Gastroesophageal sphincter (tissue), 2 donors: ENCODE measurements at regions not wholly inside any gene's neighbourhood (a gene's known extent, or its start where the extent isn't known, plus 50 kb on each side); places are given as distances from the start of the nearest gene placed in this dataset.

ENCODE experiments used
- POLR2A ChIP-seq, 2 donors: fragments of 450-650 bp; IDR thresholded peaks; one replicate each; pipeline ENCODE4 v1.6.1; 2017; ENCODE audit warnings: antibody characterized with exemption in 2 of 2, mild to moderate bottlenecking in 2 of 2, moderate library complexity in 1 of 2
- POLR2AphosphoS5 ChIP-seq: sonication (generic); formaldehyde crosslinking; IDR thresholded peaks from one replicate; pipeline ENCODE4 v1.6.1; 2017; ENCODE audit warnings: antibody characterized with exemption

GRCh38 chr9:73223594-73223993 is 71.9 kb downstream of the ANXA1 start:
- TF ChIP-seq POLR2AphosphoS5: no peak
- no peak for TF ChIP-seq POLR2A (IDR thresholded peaks at IDR 0.05)
